DMS53 treated with DMSO at 0.1 percent for 48 hours (cell line): ENCODE measurements at regions not wholly inside any gene's neighbourhood (a gene's known extent, or its start where the extent isn't known, plus 50 kb on each side); places are given as distances from the start of the nearest gene placed in this dataset.
"Not testable (repeated sequence)": the region's sequence is repeated elsewhere in the genome, so short reads cannot be mapped to it uniquely, and the experiment has no call there.

Experiments used
- DNase-seq: peaks from one replicate; lab custom pipeline; 2025; ENCODE audit not compliant: unreplicated experiment; lab: John Stamatoyannopoulos, UW

DNA sequence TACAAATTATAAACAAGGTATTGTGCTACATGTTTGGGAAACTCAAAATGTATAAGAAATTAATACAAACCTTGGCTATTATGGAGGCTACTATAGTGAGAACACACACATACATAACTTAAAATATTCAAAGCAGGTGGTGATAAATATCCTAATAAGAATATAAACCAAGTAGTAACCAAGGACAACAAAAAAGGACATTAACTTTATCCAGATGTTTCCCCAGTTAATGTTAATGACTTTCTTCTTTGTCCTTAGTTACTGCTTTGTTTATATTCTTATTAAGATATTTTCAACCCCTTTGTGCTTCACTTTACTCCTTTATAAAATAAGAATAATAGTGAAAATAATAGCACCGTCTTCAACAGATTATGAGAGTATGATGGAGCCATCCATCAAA, 241.6 kb downstream of the CALCRL start:
- no peak for DNase-seq

GRCh38 chr2:187206071-187206470, 242.0 kb downstream of the CALCRL start:
- no peak for DNase-seq

- no peak for DNase-seq
Observed at GRCh38 chr2:187198136-187198535, 249.9 kb downstream of the CALCRL start.

GRCh38 chr2:187194049-187194448, 254.0 kb downstream of the CALCRL start:
- no peak for DNase-seq

DNA sequence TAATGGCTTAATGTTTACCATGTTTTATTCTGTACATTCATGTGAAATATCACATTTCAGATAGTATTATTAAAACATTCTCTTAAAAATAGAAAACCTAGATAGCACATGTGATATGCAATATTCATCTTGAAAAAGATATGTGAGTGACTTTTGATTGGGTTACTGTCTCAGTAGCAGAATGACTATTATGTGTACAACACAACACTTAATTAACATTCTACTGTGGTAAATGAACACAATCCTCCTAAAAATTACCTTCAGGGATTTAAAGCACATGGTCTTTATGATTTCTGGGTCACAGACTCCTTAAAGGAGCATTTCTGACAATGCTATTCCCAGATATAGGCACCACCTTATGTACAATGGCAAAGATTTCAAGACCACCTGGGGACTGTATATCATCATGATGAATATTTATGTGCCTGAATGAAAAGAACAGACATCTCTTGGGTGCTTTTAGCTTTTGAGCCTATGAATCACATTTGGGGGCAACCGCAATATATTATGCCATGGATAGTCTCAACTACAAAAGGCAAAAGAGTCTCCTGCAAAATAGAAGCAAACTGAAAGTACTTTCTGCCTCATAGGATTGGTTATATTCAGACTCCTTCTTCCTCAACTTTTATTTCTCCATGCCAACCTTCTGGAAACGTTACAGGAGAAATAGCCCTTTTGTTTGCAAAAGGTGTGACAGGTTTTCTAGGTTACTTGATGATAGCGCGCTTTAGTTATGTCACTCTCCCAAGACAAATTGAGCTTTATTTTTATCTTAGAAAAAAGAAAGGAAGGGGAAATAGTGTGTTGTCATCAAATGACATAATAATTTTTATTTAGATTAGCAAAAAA, 259.0 kb downstream of the CALCRL start:
- DNase-seq: no peak

GRCh38 chr2:187187519-187187918, 260.5 kb downstream of the CALCRL start:
- DNase-seq: no peak

GRCh38 chr2:187180529-187180928, 267.5 kb downstream of the CALCRL start:
- DNase-seq: no peak

DNA sequence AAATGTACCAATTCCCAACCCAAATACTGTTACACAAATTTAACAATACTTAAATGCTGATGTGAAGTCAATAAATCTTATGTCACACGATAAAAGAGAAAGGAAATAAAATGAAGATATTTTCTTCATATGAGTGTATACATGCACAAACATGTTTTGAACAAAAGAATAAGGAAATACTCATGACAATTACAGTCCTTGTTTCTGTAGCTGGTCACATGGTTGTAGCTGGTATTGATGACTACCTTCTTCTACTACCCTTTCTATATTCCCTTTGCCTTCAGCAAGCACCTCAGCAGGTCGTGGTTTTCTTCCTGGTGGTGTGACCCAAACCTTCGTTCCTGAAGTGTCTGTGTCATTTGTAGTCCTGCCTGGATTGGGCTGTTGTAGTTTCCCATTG, 269.2 kb downstream of the CALCRL start:
- not testable (repeated sequence) for DNase-seq

GRCh38 chr2:187177253-187177652, 270.8 kb downstream of the CALCRL start:
- DNase-seq: no peak

- DNase-seq: peak; percentile 20
Observed at GRCh38 chr2:187174582-187174981, 273.5 kb downstream of the CALCRL start.

GRCh38 chr2:187171318-187171717, 276.7 kb downstream of the CALCRL start:
- no peak for DNase-seq

GRCh38 chr2:187169864-187170263, 278.2 kb downstream of the CALCRL start:
- DNase-seq: peak; percentile 31

DNA sequence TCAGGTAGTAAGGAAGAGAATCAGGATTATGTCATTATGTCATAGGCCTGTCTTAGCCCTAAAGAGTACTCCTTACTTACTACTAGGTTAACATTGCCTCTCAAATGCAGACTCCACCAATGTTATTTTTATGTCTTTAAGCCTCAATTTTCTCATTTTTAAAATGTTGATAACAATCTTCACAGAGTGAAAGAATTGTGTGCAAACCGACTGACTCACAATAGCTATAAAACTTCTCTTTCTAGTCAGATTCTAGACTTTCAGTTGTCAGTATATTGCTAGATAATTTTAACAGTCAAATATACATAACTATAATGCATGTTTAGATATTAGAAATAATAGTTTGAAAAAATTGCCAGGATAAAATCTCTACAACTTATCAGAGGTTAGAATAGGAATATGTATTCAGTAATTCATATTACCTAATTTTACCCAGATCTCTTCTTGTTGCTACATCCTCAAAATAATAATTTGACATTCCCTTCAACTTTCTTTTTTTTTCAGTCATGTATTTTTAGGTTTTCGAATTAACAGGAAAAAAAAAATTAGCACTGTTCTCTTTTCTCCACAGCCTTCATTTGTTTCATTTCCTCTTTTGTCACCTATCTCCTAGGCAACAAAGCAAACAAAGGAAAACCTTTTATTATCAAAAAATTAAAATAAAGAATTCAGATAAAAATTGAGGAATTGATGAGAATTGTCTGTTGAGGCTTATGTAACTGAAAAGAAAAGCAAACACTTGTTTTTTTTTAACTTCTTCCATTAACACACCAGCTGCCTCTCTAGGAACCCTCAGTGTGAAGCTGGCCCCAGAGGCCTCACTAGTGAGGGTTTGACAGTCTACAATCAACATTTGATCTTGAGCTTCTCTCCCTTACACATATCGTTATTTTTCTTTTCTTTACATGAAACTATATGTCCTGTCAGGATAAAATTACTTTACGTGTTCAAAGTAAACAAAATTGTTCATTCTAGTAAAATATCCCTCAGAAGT, 279.0 kb downstream of the CALCRL start:
- peak; percentile 26 for DNase-seq

DNA sequence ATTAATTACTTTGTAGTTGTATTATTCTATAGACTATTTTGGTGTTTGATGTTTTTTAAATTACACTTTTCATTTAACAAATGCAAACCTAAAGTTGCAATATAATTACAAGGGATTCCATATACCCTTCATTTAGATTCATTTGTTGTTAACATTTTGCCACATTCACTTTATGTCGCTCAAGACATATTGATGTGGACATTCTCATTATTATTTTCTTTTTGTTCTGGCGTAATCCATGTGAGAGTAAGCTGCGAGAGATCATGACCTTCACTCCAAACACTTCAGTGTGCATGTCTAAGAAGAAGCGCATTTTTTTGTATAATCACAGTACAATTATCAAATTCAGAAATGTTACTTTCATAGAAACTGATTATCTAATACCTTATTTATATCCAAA, 280.6 kb downstream of the CALCRL start:
- no peak for DNase-seq

- no peak for DNase-seq
Observed at GRCh38 chr2:187165936-187166610, 282.0 kb downstream of the CALCRL start.

- DNase-seq: no peak
Observed at GRCh38 chr2:187158452-187158851, 289.6 kb downstream of the CALCRL start.

GRCh38 chr2:187157046-187157445, 291.0 kb downstream of the CALCRL start:
- peak; percentile 18 for DNase-seq

- no peak for DNase-seq
Observed at GRCh38 chr2:187155476-187155875, 292.6 kb downstream of the CALCRL start.

GRCh38 chr2:187150670-187151069, 297.4 kb downstream of the CALCRL start:
- DNase-seq: no peak

DNA sequence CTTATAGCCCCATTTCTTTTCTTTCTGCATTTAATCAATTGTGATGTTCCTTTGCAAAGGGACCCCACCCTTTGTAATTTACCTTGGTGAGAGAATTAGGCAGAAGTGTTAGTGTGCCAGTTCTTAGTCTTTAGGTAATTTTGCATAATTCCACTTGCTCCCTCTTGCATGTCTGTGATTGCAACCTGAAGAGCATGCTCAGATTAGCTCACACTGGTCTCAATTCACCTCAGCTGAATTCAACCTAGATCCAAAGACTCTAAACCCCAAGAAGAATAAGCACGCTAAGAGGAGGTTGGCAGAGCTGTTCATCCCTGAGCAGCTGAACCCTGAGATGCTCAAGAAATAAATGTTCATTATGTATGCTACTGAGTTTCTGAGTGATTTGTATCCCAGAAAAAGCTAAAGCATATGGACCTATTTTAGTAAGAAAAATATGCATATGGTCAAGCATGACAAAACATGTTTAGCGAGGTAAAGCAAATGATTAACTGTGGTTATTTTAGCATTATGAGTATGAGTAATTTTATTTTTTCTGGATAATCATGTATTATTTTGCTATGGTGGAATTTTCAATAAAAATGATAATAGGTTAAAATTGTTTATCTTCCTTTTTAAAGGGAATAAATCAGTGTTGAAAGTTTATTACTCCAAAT, 299.2 kb upstream of the ZSWIM2 start:
- no peak for DNase-seq

- no peak for DNase-seq
Observed at GRCh38 chr2:187143537-187143936, 294.6 kb upstream of the ZSWIM2 start.
